NOMO-1 treated with DMSO at 0.1 percent for 48 hours (cell line): ENCODE measurements at regions not wholly inside any gene's neighbourhood (a gene's known extent, or its start where the extent isn't known, plus 50 kb on each side); places are given as distances from the start of the nearest gene placed in this dataset.
"Not testable (repeated sequence)": the region's sequence is repeated elsewhere in the genome, so short reads cannot be mapped to it uniquely, and the experiment has no call there.

ENCODE experiments used
- DNase-seq: peaks from one replicate; lab custom pipeline; 2025; ENCODE audit not compliant: unreplicated experiment; lab: John Stamatoyannopoulos, UW

GRCh38 chr13:74597526-74597925 is 463.3 kb upstream of the KLF12 start:
- DNase-seq = no peak

GRCh38 chr13:74596691-74597090 is 462.5 kb upstream of the KLF12 start:
- DNase-seq = no peak

DNA sequence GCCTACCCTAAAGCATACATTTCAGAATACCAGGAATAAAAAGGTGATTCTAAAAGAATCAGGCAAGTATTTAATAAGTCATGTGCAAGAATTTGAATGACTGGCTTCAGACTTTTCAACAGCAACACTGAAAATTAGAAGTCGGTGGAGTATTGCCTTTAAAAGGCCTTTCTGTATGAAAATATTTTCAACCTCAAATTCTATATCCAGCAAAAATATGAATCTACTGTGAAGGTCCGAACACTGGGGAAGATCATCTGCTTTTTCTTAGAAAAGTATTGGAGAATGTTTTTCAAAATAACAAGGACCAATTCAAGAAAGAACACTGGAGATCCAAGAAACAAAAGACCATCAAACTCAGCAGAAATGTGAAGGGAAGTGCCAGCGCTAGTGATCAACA is 459.5 kb upstream of the KLF12 start:
- no peak for DNase-seq

DNA sequence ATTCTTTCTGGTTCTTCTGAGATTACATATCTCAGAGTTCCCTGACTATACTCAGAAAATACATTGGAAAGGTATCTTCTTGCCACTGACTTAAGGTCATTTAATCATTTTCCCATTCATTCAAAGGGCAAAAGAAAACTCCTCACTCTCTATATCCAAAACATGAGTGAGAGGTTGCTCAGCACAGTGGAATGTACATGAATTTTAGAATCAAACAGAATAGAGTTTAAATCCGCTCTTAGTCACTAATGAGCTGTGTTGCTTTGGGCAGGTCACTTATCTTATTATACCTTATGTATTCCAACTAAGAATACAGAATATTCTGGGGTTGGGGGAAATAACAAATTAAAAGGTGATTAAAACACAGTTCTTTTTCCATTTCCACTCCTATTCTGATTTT is 452.6 kb upstream of the KLF12 start:
- no peak for DNase-seq

DNA sequence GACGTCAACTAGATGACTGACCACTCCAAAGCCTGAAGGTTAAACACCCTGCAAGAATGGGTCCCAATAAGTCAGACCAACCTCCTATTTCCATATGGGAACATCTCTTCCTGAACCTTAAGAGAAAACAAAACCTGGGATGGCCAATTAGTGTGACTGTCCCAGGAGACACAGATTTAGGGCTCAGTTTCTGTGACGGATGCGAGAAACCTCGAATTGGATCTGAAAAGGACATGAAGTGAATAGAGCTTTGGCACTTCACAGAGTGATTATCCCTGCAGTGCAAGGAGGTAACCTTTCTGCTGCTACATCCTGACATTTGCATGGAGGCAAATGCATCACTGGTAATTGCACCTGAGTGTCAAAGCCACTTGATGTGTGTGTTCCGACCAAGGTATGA is 442.2 kb upstream of the KLF12 start:
- no peak for DNase-seq

GRCh38 chr13:74575729-74576125 is 441.5 kb upstream of the KLF12 start:
- DNase-seq = no peak

DNA sequence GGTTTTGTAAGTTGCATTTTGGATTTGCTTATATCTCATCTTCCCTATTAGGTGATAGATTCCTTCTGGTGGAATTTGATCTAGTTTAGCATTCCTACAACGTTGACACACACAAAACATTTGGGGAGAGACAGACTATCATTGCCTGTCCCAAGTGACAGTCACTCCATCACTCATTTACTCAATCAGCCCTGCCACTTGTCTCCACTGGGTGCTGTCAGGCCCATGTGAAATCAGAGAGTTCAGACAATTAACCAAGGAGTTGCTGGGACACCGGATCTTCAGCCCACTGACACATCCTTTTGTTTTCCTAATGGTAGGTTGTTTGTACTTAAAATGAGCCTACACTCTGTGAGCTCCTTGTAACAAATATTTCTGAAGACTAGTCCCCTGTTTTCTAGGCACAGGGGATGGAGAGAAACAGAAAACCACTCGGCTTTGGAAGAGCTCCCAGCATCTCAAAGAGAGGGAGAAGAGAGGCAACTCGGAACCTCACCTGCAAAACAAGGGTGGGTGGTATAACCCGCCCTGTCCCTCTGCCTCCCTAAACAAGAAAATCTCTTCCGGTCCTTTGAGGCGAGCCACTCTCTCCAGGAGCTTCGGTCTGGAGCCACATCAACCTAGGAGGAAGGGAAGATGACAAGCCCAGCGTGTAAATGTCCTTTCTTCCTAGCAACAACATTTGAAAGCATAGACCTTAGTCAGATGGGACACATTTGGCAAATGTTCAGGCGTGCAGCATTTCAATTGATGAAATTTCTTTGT is 440.9 kb upstream of the KLF12 start:
- no peak for DNase-seq

- DNase-seq = no peak
These were observed 439.4 kb upstream of the KLF12 start for GRCh38 chr13:74573654-74574053.

- no peak for DNase-seq
These were observed 437.6 kb upstream of the KLF12 start for GRCh38 chr13:74571811-74572210.

DNA sequence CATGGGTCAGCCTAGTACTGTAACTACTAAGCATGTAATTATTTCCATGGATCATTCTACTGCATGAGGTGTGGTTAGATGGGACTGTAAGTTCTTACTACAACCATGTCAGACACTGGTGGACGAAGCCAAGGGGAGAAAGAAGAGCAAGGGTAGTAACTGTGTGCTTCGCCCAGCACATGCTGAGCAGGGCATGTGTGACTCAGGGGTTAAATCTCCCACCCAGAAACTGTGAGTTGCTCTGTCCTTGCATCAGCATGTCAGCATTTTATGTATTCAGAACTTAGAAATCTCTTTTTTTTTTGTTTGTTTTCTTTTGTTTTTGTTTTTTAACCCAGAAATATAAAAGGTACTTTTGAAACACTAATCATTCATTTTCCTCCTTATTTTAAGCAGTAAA is 436.6 kb upstream of the KLF12 start:
- no peak for DNase-seq

GRCh38 chr13:74570046-74570445 is 435.8 kb upstream of the KLF12 start:
- DNase-seq = no peak

GRCh38 chr13:74569251-74569650 is 435.0 kb upstream of the KLF12 start:
- DNase-seq = no peak

- no peak for DNase-seq
These were observed 433.3 kb upstream of the KLF12 start for GRCh38 chr13:74567485-74567884.

DNA sequence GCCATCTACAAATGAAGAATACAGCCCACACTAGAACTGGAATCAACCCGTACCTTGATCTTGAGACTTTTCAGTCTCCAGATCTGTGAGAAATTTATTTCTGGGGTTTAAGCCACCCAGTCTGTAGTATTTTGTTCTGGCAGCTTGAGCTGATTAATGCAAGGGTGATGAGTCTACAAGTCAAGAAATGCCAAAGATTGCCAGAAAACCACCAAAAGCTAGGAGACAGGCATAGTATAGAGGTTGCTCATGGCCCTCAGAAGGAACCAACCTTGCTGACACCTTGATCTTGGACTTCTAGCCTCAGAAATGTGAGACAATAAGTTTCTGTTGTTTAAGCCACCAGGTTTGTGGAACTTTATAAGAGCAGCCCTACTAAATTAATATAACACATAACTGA is 428.2 kb upstream of the KLF12 start:
- DNase-seq = no peak

DNA sequence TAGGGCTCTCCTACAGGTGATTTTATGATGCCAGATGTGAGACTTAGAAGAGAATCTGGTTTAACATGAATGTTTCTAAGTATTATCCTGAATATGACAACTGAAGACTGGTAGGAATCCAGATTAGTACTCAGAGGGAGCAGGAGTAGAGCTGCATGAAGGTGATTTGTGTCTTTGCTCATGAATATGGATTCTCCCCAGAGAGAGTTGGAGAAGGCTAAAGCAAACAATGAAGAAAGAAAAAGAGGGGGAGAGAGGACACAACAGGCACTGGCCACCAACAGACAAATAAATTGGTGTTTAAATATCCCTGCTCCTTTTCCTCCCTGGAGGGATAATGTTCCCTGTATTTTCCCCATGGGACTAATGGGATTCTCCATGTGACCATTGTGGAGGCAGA is 427.0 kb upstream of the KLF12 start:
- DNase-seq = no peak

DNA sequence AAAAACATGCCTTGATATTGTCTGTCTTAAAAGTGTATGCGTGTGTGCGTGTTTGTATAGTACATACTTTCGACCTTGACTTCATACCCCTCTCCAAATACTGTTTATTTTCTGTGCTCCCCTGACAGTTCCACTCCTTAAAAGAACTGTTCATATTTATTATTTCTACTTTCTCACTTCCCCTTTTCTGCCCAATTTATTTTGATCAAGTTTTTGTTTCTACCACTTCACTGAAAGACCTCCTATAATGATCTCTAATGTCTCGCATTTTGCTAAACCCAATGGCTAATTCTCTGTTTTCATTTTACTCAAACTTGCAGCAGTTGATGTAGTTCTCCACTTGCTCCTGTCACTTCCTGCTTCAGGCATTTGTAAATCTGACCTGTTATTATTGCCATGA is 426.1 kb upstream of the KLF12 start:
- DNase-seq = no peak

GRCh38 chr13:74557870-74558269 is 423.7 kb upstream of the KLF12 start:
- no peak for DNase-seq

GRCh38 chr13:74555651-74556420 is 421.6 kb upstream of the KLF12 start:
- DNase-seq = no peak

DNA sequence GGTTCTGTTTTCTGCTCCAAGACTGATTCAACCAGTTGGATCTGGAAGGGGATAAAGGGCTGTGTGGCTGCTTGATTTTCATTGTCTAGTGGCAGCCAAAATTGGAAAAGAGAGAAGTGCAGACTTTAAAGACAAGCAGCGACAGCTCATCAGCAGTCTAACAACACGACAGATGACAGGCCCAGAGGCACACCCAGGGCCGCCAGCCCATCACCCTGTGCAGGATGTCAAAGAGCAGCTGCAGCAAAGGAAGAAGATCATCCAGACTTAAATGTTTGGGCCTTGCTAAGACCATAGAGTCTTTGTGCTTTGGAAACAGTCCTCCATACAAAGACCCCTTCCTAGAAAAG is 421.0 kb upstream of the KLF12 start:
- DNase-seq = no peak

DNA sequence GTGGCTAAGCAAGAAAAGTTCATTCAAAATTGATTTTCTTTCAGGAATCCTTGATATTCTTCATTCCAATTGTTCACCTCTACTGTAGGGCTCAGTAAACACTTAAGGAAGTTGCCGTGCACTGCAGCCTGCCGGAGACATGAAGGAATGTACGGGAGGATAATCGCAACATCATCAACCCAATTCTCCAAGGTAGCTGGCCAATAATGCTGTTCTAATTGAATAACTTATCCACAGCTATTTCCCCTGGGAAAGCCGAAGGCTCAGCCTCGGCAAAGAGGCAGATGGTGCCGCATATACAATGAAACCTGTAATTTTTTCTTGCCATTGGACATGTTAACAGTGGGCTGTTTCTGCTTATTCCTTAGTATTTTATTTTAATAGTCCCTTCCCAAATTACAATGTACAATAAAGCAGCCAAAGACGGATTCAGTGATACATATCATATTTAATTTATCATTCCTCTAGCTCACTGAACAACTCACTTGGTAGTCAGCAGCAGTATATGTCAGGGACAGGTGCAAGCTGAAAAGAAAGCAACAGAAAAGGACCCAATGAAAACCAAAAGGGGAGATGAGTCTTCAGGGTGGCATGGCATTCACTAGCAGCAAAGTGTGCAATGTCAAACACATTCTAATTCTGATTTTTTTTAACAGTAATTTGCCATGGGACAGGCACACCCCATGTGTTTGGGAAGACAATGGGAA is 420.5 kb upstream of the KLF12 start:
- no peak for DNase-seq

DNA sequence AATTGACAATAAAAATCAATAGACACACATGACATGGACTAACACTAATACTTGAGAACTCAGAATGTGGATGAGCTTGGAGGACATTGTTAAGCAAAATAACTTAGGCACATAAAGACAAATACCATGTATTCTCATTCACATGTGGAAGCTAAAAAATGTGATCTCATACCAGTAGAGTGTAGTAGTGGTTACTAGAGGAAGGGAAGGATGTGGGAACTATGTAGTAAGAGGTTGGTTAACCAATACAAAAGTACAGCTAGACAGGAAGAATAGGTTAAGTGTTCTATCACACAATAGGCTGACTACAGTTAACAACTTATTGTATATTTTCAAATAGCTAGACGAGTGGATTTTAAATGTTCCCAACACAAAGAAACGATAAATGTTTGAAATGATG is 415.8 kb upstream of the KLF12 start:
- peak; percentile 3 for DNase-seq

DNA sequence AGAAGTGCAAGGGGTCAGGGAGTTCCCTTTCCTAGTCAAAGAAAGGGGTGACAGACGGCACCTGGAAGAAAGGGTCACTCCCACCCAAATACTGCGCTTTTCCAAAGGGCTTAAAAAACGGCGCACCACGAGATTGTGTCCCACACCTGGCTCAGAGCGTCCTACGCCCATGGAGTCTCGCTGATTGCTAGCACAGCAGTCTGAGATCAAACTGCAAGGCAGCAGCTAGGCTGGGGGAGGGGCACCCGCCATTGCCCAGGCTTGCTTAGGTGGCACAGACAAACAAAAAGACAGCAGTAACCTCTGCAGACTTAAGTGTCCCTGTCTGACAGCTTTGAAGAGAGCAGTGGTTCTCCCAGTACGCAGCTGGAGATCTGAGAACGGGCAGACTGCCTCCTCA is 402.4 kb upstream of the KLF12 start:
- not testable (repeated sequence) for DNase-seq
